GM19452 (cell line): ENCODE measurements at regions not wholly inside any gene's neighbourhood (a gene's known extent, or its start where the extent isn't known, plus 50 kb on each side); places are given as distances from the start of the nearest gene placed in this dataset.

Source experiments
- ATAC-seq: cut with Tn5 transposase; IDR thresholded peaks from one replicate; pipeline ENCODE4 v1.9.1; 2021; ENCODE audit not compliant: unreplicated experiment

DNA sequence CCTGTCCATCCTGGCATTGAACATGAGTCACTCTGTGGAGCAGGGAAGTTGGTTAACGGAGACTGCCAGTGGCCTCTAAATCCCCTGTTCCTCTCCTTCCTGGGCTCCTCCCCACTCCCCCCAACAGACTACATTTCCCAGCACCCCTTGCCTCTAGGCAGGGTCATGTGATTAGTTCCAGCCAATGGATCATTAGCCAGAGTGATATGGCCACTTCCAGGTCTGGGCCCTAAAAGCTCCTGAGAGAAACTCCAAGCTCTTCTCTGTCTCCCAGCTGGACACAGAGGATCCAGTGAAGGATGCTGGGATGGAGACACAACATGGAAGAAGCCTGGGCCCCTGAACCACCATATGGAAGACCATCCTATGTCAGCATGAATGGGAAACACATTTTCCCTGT is 54.4 kb upstream of the RFLNA start:
- no peak for ATAC-seq

DNA sequence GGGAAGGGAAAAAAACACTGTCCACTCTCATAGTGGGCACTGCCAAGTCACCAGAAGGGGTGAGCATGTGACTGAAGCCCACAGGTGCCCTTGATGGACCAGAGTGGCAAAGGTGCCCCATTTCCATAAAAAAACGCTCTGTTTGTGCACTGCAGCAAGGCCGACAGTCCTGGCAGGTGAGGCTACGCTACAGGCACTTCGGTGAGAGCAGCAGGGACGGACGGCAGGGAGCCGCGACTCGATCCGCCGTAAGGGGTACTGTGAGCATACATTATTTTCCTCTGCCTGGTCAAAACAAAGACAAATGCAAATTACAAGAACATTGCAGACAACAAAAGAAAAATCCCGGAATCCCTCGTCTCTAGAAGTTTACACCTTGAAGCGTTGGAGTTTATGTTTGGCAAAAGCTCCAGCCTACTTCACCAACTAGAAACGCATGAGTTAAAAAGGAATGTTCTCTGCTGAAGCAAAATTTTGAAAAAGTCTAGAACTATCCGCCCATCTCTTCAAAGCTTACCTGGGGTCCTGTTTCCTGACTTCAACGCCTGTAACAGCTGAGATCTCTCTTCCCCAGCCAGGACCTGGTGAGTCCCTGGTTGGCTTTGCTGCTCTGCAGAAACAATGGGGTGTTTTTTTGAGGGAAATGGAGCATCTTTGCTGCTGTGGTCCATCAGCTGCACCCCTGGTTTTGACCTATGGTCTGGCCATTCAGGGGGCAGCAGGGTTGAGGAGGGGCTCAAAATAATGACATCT is 52.9 kb upstream of the RFLNA start:
- no peak for ATAC-seq

DNA sequence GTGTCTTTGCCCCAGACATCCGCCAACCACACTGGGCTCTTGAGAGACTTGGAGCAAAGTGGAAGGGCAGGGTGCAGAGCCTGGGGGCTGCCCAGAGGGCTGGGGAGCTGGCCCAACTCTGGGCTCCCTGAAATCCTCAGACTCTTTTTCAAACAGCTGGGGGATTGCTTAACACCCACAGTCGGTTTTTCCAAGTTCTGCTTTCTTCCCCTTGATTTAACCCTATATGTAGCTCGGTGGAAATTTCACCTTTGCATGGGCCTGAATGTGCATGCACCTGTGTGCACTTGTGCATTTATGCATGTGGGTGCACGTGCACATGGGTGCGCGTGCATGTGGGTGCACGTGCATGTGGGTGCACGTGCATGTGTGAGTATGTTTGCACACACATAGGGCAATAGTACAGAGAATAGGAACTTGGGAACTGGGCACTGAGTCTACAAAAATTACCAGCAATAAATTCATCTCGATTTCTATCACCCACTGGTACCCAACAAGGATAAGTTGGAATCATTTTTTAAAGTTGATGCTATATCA is 52.3 kb upstream of the RFLNA start:
- ATAC-seq = no peak

DNA sequence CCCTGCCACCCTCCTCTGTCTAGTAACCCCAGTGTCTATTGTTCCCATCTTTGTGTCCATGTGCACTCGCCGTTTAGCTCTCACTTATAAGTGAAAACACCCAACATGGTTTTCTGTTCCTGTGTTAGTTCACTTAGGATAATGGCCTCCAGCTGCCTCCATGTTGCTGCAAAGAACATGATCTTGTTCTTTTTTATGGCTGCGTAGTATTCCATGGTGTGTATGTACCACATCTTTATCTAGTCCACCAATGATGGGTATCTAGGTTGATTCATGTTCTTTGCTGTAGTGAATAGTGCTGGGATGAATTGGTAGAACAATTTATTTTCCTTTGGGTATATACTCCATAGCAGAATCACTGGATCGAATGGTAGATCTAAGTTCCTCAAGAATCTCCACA is 51.0 kb upstream of the RFLNA start:
- ATAC-seq = no peak
